VCaP (cell line): ENCODE measurements at regions not wholly inside any gene's neighbourhood (a gene's known extent, or its start where the extent isn't known, plus 50 kb on each side); places are given as distances from the start of the nearest gene placed in this dataset.
A peak's percentile ranks its signal among the peaks of the same experiment; 100 is the strongest.

Source experiments
- H3K27ac ChIP-seq: fragments of 450-650 bp; 2 replicates; pipeline ENCODE4 v1.5.1; 2017
- TF ChIP-seq, protein P1 (sequence below): fragments of 450-650 bp; conservative IDR thresholded peaks from 2 replicates; pipeline ENCODE4 v1.5.1; 2017; ENCODE audit warnings: mild to moderate bottlenecking, moderate library complexity

DNA sequence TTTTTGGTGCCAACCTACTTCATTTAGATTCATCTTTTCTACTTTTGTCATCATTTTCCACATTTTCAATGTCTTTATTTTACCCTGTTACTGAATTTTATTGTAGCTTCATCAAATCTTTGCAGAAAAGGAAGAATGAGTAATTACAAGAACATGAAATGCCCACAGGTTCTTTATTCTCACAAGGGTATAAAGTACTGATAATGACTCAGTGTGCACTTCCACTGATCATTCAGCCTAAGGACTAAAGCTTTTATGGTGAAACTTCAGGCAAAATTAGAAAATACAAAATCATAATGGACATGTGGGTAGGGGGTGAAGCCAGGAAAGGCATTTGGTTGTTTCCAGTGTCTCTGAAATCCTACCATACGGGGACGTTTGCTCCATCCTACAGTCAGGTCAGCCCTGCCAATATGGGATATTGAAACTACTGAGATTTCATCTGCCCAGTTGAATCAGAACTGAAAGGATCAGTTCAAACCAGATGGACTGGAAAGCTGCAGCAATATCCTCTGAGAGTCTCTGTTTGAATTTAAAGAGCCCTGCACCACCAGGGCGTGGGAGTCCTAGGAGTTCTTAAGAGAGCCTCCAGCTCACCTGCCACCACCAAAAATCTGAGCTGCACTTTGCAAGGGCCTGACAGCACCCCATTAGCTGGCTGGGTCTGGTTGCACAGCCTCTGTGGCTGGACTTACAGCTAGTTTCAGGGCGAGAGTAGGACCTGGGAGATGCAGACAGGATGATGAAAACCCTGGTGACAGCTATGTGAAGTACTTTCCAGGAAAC is 390.4 kb downstream of the CMPK2 start:
- TF ChIP-seq, protein P1, sequence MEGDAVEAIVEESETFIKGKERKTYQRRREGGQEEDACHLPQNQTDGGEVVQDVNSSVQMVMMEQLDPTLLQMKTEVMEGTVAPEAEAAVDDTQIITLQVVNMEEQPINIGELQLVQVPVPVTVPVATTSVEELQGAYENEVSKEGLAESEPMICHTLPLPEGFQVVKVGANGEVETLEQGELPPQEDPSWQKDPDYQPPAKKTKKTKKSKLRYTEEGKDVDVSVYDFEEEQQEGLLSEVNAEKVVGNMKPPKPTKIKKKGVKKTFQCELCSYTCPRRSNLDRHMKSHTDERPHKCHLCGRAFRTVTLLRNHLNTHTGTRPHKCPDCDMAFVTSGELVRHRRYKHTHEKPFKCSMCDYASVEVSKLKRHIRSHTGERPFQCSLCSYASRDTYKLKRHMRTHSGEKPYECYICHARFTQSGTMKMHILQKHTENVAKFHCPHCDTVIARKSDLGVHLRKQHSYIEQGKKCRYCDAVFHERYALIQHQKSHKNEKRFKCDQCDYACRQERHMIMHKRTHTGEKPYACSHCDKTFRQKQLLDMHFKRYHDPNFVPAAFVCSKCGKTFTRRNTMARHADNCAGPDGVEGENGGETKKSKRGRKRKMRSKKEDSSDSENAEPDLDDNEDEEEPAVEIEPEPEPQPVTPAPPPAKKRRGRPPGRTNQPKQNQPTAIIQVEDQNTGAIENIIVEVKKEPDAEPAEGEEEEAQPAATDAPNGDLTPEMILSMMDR: no peak
- no peak overlapping the region for H3K27ac ChIP-seq

DNA sequence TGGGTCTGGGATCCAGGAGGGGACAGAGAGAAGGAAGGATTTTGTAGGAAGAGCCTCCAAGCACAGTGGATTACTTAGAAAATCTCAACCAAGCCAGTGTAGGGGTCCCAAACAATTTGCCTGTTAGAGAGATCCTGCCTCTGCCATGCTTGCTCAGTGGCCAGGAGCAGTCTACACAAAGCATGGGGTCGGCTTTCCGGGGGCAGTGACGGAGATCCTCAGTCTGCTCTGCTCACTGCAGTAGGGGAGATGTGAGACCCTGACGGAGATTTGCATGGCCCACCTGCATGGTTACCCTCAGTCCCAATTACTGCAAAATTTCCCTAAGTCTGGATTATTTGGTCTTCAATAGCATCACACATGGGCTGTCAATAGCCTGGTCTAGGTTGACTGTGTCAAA is 385.2 kb downstream of the CMPK2 start:
- H3K27ac ChIP-seq: no peak overlapping the region
- TF ChIP-seq, protein P1: no peak

DNA sequence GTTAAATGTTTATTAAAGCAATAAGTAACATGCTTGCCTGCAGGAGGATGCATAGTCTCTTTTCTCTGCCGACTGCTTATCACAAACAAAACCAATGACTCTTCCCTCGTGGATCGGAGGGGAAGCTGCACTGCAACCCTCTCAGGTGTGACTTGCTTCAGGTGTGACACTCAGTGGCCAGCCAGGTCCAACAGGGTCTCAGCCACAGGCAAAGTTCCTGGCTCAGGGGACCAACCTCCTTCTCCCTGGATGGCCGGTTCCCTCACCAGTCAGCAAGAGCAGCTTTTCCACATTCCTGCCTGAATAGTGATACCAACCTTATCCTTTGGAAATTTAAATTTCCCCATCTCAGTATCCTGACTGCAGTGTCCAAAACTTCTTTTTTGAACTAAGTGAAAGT is 383.5 kb downstream of the CMPK2 start:
- H3K27ac ChIP-seq: no peak overlapping the region
- TF ChIP-seq, protein P1: no peak

DNA sequence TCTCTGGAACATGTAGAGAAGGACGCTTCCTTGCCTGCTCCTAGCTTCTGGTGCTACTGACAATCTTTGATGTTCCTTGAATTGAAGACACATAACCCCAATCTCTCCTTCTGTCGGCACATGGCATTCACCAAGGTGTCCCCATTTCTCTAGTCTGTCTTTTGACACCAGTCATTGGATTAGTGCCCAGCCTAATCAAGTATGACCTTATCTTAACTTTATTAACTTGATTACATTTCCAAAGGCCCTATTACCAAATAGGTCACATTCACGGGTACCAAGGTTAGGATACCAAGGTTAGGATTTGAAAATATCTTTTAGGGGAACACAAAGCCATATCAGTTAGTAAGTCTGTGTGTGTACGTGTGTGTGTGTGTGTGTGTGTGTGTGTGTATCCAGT is 377.9 kb downstream of the CMPK2 start:
- H3K27ac ChIP-seq: no peak overlapping the region

DNA sequence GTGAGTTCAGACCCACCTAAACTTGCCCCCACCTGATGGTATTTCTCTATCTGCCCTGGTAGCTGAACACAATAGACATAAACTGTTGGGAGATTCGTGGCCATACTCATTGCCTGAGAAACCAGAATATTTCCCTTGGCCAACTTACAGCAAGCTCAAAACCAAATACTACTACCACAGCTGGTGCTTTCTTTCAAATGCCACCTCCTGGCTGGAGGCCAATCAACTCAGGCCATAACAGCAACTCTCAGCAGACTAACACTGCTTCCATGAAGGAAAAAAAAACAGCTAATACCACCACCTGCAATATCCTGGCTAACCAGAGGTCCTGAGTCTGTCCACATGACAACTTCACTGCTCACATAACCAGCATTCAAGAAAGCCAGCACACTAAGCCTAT is 373.1 kb downstream of the CMPK2 start:
- TF ChIP-seq, protein P1: no peak
- H3K27ac ChIP-seq: peak overlapping the region; percentile 80

More for the DNA sequence above, 377.9 kb downstream of the CMPK2 start:
- TF ChIP-seq, protein P1: no peak

DNA sequence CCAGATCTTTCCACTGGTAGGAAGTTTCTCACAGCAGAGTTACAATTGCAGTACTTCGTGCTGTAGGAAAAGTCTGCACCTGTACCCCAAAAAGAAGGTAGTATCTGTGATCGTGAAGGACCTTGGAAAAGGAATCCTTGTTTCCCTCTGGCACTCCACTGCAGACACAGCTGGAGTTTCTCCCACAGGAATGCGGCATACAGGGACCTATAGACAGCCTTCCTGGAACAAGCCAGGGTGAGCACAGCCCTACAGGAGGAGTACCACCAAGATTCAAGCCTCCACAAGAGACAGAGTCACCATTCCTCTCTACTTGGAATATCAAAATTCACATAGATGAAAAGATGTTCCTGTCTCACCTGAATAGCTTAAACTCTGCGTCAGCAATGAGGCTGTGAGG is 372.4 kb downstream of the CMPK2 start:
- H3K27ac ChIP-seq: peak overlapping the region; percentile 80
- TF ChIP-seq, protein P1: no peak

DNA sequence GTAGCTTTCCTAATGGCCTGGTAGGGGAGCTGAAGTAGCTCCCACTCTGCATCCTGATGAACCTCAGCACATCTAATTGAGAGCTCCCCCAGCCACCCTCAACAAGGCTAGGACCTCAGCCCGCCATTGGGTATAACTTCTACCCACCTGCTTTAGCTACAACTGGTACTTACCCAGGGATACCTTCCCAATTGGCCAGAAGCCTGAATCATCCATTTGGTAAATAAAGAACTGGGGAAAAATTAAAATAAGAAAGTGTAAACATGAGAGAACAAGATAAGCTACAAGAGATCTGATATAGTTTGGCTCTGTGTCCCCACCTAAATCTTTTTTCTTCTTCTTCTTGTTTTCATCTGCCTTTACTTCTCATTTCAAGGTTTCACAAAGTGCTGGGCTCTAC is 372.0 kb downstream of the CMPK2 start:
- TF ChIP-seq, protein P1: no peak
- H3K27ac ChIP-seq: peak overlapping the region; percentile 80
